ENCODE measurements at regions not wholly inside any gene's neighbourhood (a gene's known extent, or its start where the extent isn't known, plus 50 kb on each side); places are given as distances from the start of the nearest gene placed in this dataset.

DNA sequence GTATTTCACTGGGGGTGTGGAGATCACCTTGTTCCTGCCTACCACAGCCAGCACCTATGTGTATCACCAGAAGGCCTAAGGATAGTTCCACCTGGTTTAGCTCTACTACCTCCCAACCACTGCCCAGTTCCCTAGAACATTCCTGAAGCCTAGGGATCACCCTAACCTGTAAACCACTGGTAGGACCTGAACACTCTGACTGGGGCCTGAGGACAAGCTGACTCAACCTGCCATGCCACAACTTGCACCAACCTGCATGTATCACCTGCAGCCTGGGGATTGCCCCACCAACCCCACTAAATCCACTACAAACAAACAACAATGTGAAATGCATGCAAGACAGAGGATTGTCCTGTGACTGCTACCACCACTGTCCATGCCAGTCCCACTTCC is 128.1 kb downstream of the KIF2B start:
- TF ChIP-seq, protein P1, sequence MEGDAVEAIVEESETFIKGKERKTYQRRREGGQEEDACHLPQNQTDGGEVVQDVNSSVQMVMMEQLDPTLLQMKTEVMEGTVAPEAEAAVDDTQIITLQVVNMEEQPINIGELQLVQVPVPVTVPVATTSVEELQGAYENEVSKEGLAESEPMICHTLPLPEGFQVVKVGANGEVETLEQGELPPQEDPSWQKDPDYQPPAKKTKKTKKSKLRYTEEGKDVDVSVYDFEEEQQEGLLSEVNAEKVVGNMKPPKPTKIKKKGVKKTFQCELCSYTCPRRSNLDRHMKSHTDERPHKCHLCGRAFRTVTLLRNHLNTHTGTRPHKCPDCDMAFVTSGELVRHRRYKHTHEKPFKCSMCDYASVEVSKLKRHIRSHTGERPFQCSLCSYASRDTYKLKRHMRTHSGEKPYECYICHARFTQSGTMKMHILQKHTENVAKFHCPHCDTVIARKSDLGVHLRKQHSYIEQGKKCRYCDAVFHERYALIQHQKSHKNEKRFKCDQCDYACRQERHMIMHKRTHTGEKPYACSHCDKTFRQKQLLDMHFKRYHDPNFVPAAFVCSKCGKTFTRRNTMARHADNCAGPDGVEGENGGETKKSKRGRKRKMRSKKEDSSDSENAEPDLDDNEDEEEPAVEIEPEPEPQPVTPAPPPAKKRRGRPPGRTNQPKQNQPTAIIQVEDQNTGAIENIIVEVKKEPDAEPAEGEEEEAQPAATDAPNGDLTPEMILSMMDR (IDR thresholded peaks at IDR 0.05 in 2 of 3, conservative IDR thresholded peaks at IDR 0.05 in 1 of 3; ENCODE audit: control insufficient read depth in 2 of 3, extremely low read depth in 1 of 3, insufficient read depth in 1 of 3, low read depth in 3 of 3, low read length in 3 of 3), result no peak
- TF ChIP-seq EZH2 (IDR thresholded peaks at IDR 0.05; ENCODE audit: borderline replicate concordance, control insufficient read depth, low read depth, low read length), result no peak
- TF ChIP-seq EED (IDR thresholded peaks at IDR 0.05; ENCODE audit: low read depth), result no peak
- TF ChIP-seq, protein P2, sequence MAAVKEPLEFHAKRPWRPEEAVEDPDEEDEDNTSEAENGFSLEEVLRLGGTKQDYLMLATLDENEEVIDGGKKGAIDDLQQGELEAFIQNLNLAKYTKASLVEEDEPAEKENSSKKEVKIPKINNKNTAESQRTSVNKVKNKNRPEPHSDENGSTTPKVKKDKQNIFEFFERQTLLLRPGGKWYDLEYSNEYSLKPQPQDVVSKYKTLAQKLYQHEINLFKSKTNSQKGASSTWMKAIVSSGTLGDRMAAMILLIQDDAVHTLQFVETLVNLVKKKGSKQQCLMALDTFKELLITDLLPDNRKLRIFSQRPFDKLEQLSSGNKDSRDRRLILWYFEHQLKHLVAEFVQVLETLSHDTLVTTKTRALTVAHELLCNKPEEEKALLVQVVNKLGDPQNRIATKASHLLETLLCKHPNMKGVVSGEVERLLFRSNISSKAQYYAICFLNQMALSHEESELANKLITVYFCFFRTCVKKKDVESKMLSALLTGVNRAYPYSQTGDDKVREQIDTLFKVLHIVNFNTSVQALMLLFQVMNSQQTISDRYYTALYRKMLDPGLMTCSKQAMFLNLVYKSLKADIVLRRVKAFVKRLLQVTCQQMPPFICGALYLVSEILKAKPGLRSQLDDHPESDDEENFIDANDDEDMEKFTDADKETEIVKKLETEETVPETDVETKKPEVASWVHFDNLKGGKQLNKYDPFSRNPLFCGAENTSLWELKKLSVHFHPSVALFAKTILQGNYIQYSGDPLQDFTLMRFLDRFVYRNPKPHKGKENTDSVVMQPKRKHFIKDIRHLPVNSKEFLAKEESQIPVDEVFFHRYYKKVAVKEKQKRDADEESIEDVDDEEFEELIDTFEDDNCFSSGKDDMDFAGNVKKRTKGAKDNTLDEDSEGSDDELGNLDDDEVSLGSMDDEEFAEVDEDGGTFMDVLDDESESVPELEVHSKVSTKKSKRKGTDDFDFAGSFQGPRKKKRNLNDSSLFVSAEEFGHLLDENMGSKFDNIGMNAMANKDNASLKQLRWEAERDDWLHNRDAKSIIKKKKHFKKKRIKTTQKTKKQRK (IDR thresholded peaks at IDR 0.05; ENCODE audit: low read depth, low read length), result no peak
- TF ChIP-seq, protein P3, sequence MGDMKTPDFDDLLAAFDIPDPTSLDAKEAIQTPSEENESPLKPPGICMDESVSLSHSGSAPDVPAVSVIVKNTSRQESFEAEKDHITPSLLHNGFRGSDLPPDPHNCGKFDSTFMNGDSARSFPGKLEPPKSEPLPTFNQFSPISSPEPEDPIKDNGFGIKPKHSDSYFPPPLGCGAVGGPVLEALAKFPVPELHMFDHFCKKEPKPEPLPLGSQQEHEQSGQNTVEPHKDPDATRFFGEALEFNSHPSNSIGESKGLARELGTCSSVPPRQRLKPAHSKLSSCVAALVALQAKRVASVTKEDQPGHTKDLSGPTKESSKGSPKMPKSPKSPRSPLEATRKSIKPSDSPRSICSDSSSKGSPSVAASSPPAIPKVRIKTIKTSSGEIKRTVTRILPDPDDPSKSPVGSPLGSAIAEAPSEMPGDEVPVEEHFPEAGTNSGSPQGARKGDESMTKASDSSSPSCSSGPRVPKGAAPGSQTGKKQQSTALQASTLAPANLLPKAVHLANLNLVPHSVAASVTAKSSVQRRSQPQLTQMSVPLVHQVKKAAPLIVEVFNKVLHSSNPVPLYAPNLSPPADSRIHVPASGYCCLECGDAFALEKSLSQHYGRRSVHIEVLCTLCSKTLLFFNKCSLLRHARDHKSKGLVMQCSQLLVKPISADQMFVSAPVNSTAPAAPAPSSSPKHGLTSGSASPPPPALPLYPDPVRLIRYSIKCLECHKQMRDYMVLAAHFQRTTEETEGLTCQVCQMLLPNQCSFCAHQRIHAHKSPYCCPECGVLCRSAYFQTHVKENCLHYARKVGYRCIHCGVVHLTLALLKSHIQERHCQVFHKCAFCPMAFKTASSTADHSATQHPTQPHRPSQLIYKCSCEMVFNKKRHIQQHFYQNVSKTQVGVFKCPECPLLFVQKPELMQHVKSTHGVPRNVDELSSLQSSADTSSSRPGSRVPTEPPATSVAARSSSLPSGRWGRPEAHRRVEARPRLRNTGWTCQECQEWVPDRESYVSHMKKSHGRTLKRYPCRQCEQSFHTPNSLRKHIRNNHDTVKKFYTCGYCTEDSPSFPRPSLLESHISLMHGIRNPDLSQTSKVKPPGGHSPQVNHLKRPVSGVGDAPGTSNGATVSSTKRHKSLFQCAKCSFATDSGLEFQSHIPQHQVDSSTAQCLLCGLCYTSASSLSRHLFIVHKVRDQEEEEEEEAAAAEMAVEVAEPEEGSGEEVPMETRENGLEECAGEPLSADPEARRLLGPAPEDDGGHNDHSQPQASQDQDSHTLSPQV (IDR thresholded peaks at IDR 0.05), result no peak

Measured in GM12878 (cell line).